OCI-LY1 (cell line): ENCODE measurements at regions not wholly inside any gene's neighbourhood (a gene's known extent, or its start where the extent isn't known, plus 50 kb on each side); places are given as distances from the start of the nearest gene placed in this dataset.
"Not testable (repeated sequence)": the region's sequence is repeated elsewhere in the genome, so short reads cannot be mapped to it uniquely, and the experiment has no call there.

ENCODE experiments used
- H2AFZ ChIP-seq: fragments of 200-600 bp; sonication (generic), shearing (Covaris generic); 2 replicates; pipeline ENCODE4 v1.6.0; 2014; ENCODE audit warnings: antibody characterized with exemption, mild to moderate bottlenecking, low read length
- H3F3A ChIP-seq: fragments of 200-600 bp; sonication (generic), shearing (Covaris generic); 2 replicates; pipeline ENCODE4 v1.6.0; 2014; ENCODE audit warnings: mild to moderate bottlenecking, antibody characterized with exemption, low read length, moderate library complexity; ENCODE audit not compliant: insufficient read depth
- H3K27ac ChIP-seq: fragments of 200-600 bp; sonication (generic); 2 replicates; pipeline ENCODE4 v1.5.1; 2014; ENCODE audit warnings: low read length, mixed run types, mild to moderate bottlenecking, low read depth; ENCODE audit not compliant: poor library complexity, severe bottlenecking
- H3K27me3 ChIP-seq: fragments of 200-600 bp; sonication (generic); 2 replicates; pipeline ENCODE4 v1.6.0; 2014; ENCODE audit warnings: antibody characterized with exemption, mild to moderate bottlenecking, low read length, moderate library complexity; ENCODE audit not compliant: insufficient read depth
- H3K36me3 ChIP-seq: fragments of 200-600 bp; sonication (generic); 2 replicates; pipeline ENCODE4 v1.6.1; 2014; ENCODE audit warnings: mild to moderate bottlenecking, antibody characterized with exemption, low read length, moderate library complexity, mixed read lengths; ENCODE audit not compliant: insufficient read depth
- H3K4me1 ChIP-seq: fragments of 200-600 bp; sonication (generic); 2 replicates; pipeline ENCODE4 v1.5.1; 2014; ENCODE audit warnings: mild to moderate bottlenecking, low read length, moderate library complexity; ENCODE audit not compliant: insufficient read depth, severe bottlenecking
- H3K4me2 ChIP-seq: fragments of 200-600 bp; sonication (generic), shearing (Covaris generic); 2 replicates; pipeline ENCODE4 v1.6.1; 2014; ENCODE audit warnings: low read length
- H3K4me3 ChIP-seq: fragments of 200-600 bp; sonication (generic); 2 replicates; pipeline ENCODE4 v1.5.1; 2014; ENCODE audit warnings: low read length, low read depth, mild to moderate bottlenecking, mixed read lengths; ENCODE audit not compliant: poor library complexity, severe bottlenecking
- H3K79me2 ChIP-seq: fragments of 200-600 bp; shearing (Covaris generic); 2 replicates; pipeline ENCODE4 v1.6.1; 2016; ENCODE audit warnings: mixed run types, low read length, mixed read lengths; ENCODE audit not compliant: insufficient read depth
- H3K9ac ChIP-seq: fragments of 200-600 bp; sonication (generic), shearing (Covaris generic); 2 replicates; pipeline ENCODE4 v1.6.1; 2014; ENCODE audit warnings: mild to moderate bottlenecking, low read length, mixed read lengths
- H3K9me2 ChIP-seq: fragments of 200-600 bp; sonication (generic), shearing (Covaris generic); 2 replicates; pipeline ENCODE4 v1.6.1; 2014; ENCODE audit warnings: low read depth, mild to moderate bottlenecking, low read length, mixed read lengths
- H3K9me3 ChIP-seq: fragments of 200-600 bp; shearing (Covaris generic); 2 replicates; pipeline ENCODE4 v1.6.1; 2014; ENCODE audit warnings: low read length, mixed read lengths
- H4K20me1 ChIP-seq: fragments of 200-600 bp; sonication (generic), shearing (Covaris generic); 2 replicates; pipeline ENCODE4 v1.6.0; 2016; ENCODE audit warnings: mild to moderate bottlenecking, low read length; ENCODE audit not compliant: insufficient read depth
- CTCF ChIP-seq: fragments of 200-600 bp; sonication (generic), shearing (Covaris generic); IDR thresholded peaks from 2 replicates; pipeline ENCODE4 v1.5.1; 2017; ENCODE audit warnings: mild to moderate bottlenecking, antibody characterized with exemption, low read length, moderate library complexity, mixed read lengths
- EZH2 ChIP-seq: fragments of 200-600 bp; sonication (generic), shearing (Covaris generic); IDR thresholded peaks from 2 replicates; pipeline ENCODE4 v1.8.0; 2017; ENCODE audit warnings: borderline replicate concordance, mixed run types, mild to moderate bottlenecking, antibody characterized with exemption, low read length, moderate library complexity, mixed read lengths

- no peak for TF ChIP-seq CTCF
- TF ChIP-seq EZH2: no peak
- Histone ChIP-seq H3K27me3 (no peaks in the 10 kb centered on the region), H3K36me3 (no peaks in the 10 kb centered on the region), H3K9ac (no peak overlapping the region), H3F3A (no peaks in the 10 kb centered on the region), H3K4me3 (no peak overlapping the region), H3K4me2 (no peak overlapping the region), H3K79me2 (no peaks in the 10 kb centered on the region), H3K4me1 (no peaks in the 10 kb centered on the region), H3K9me2 (no peaks in the 10 kb centered on the region), H2AFZ (no peak overlapping the region), H4K20me1 (no peaks in the 10 kb centered on the region), H3K27ac (no peak overlapping the region), H3K9me3 (no peaks in the 10 kb centered on the region)
Observed at GRCh38 chr4:107348188-107349050, 312.3 kb upstream of the DKK2 start.

GRCh38 chr4:107333518-107333917 is 297.4 kb upstream of the DKK2 start:
- H3K9me2 ChIP-seq: no peaks in the 10 kb centered on the region
- H3K79me2 ChIP-seq: no peaks in the 10 kb centered on the region
- H3K9me3 ChIP-seq: no peaks in the 10 kb centered on the region
- H3K4me3 ChIP-seq: no peak overlapping the region
- H3K27ac ChIP-seq: no peak overlapping the region
- no peaks in the 10 kb centered on the region for H3K36me3 ChIP-seq
- no peak overlapping the region for H3K4me2 ChIP-seq
- no peaks in the 10 kb centered on the region for H3K27me3 ChIP-seq
- no peak for TF ChIP-seq EZH2
- no peak for TF ChIP-seq CTCF
- no peaks in the 10 kb centered on the region for H4K20me1 ChIP-seq
- no peaks in the 10 kb centered on the region for H3K4me1 ChIP-seq
- no peak overlapping the region for H2AFZ ChIP-seq
- no peaks in the 10 kb centered on the region for H3F3A ChIP-seq
- H3K9ac ChIP-seq: no peak overlapping the region

GRCh38 chr4:107332656-107333055 is 296.5 kb upstream of the DKK2 start:
- not testable (repeated sequence) for H3K9me3 ChIP-seq, H3K9me2 ChIP-seq, H3K4me3 ChIP-seq, H3K27me3 ChIP-seq, H3K4me2 ChIP-seq, H3K79me2 ChIP-seq, H3K36me3 ChIP-seq, H4K20me1 ChIP-seq, H2AFZ ChIP-seq, H3F3A ChIP-seq, H3K4me1 ChIP-seq, H3K9ac ChIP-seq, H3K27ac ChIP-seq

DNA sequence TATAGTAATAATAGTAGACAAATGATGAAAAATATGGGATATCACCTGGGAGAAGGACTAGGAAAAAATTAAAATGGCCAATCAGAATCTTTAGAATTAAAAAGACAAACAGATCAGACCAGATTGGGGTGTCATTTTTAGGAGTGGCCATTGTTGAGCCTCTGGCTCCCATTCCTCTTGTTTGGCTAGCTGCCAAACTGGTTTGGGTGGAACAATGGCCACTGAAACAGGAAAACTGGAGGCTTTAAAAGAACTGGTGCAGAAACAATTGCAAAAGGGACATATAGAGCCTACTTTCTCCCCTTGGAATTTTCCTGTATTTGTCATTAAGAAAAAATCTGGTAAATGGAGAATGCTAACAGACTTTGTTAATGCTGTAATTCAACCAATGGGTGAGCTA is 294.8 kb upstream of the DKK2 start:
- H3K9me2 ChIP-seq: no peaks in the 10 kb centered on the region
- no peak overlapping the region for H3K27ac ChIP-seq
- no peak overlapping the region for H3K9ac ChIP-seq
- no peaks in the 10 kb centered on the region for H3K9me3 ChIP-seq
- no peak overlapping the region for H3K4me3 ChIP-seq
- H3K79me2 ChIP-seq: no peaks in the 10 kb centered on the region
- H3K4me1 ChIP-seq: no peaks in the 10 kb centered on the region
- H3K27me3 ChIP-seq: no peaks in the 10 kb centered on the region
- H2AFZ ChIP-seq: no peak overlapping the region
- H3K4me2 ChIP-seq: no peak overlapping the region
- no peak for TF ChIP-seq CTCF
- no peak for TF ChIP-seq EZH2
- H4K20me1 ChIP-seq: no peaks in the 10 kb centered on the region
- no peaks in the 10 kb centered on the region for H3F3A ChIP-seq
- H3K36me3 ChIP-seq: no peaks in the 10 kb centered on the region
